Mesenchymal stem cell (in vitro differentiated cells and primary cell): ENCODE measurements at regions not wholly inside any gene's neighbourhood (a gene's known extent, or its start where the extent isn't known, plus 50 kb on each side); places are given as distances from the start of the nearest gene placed in this dataset.
"Not testable (repeated sequence)": the region's sequence is repeated elsewhere in the genome, so short reads cannot be mapped to it uniquely, and the experiment has no call there.

ENCODE experiments used
- DNase-seq: peaks from one replicate; pipeline ENCODE4 v3.0.0-alpha.2; 2013
- H2AFZ ChIP-seq: one replicate; pipeline ENCODE4 v1.6.1; 2013; ENCODE audit warnings: low read depth, mild to moderate bottlenecking, control low read depth, inconsistent platforms, low read length, moderate library complexity
- H2AK5ac ChIP-seq: 2 replicates; pipeline ENCODE4 v1.6.1; 2013; ENCODE audit warnings: low read length, moderate library complexity, mild to moderate bottlenecking, inconsistent platforms; ENCODE audit not compliant: severe bottlenecking
- H2BK120ac ChIP-seq: one replicate; pipeline ENCODE4 v1.6.1; 2013; ENCODE audit warnings: low read depth, mild to moderate bottlenecking, inconsistent platforms, low read length, moderate library complexity
- H2BK12ac ChIP-seq, 2 experiments: one replicate each; pipeline ENCODE4 v1.6.1; 2013; ENCODE audit warnings: inconsistent platforms in 2 of 2, low read length in 2 of 2, mild to moderate bottlenecking in 2 of 2, moderate library complexity in 2 of 2, control low read depth in 1 of 2
- H2BK15ac ChIP-seq: one replicate; pipeline ENCODE4 v1.6.1; 2013; ENCODE audit warnings: mild to moderate bottlenecking, low read depth, inconsistent platforms; ENCODE audit not compliant: poor library complexity, severe bottlenecking
- H2BK5ac ChIP-seq: 2 replicates; pipeline ENCODE4 v1.6.1; 2013; ENCODE audit warnings: low read depth, mild to moderate bottlenecking, low read length, control low read depth, inconsistent platforms; ENCODE audit not compliant: poor library complexity, severe bottlenecking
- H3K14ac ChIP-seq, 2 experiments: one replicate each; pipeline ENCODE4 v1.6.1; 2013; ENCODE audit warnings: inconsistent platforms in 2 of 2, low read length in 2 of 2, control low read depth in 1 of 2, mild to moderate bottlenecking in 1 of 2, moderate library complexity in 1 of 2
- H3K18ac ChIP-seq, 2 experiments: one replicate each; pipeline ENCODE4 v1.6.1; 2013; ENCODE audit warnings: inconsistent platforms in 2 of 2, low read length in 2 of 2, control low read depth in 1 of 2, low read depth in 1 of 2, mild to moderate bottlenecking in 1 of 2
- H3K23ac ChIP-seq, 2 experiments: one replicate each; pipeline ENCODE4 v1.6.1; 2013; ENCODE audit warnings: inconsistent platforms in 2 of 2, low read length in 2 of 2, mild to moderate bottlenecking in 2 of 2, moderate library complexity in 2 of 2, control low read depth in 1 of 2
- H3K27ac ChIP-seq: 2 replicates; pipeline ENCODE4 v1.5.1; 2013; ENCODE audit warnings: mild to moderate bottlenecking, moderate library complexity, low read length, control low read depth, inconsistent platforms; ENCODE audit not compliant: poor library complexity, severe bottlenecking
- H3K27me3 ChIP-seq, 2 experiments: 2 replicates each; pipeline versions ENCODE4 v1.6.1 to v1.7.0; 2013; ENCODE audit warnings: low read length in 2 of 2, mild to moderate bottlenecking in 2 of 2, moderate library complexity in 2 of 2, control low read depth in 1 of 2, inconsistent platforms in 1 of 2; ENCODE audit not compliant: control insufficient read depth in 1 of 2, insufficient read depth in 1 of 2
- H3K36me3 ChIP-seq, 2 experiments: 2 replicates each; pipeline versions ENCODE4 v1.6.1 to v1.7.0; 2013; ENCODE audit warnings: low read length in 2 of 2, control low read depth in 1 of 2, inconsistent platforms in 1 of 2, low read depth in 1 of 2, mild to moderate bottlenecking in 1 of 2; ENCODE audit not compliant: insufficient read depth in 2 of 2, control insufficient read depth in 1 of 2
- H3K4ac ChIP-seq, 2 experiments: one replicate each; pipeline ENCODE4 v1.6.1; 2013; ENCODE audit warnings: inconsistent platforms in 2 of 2, low read length in 2 of 2, mild to moderate bottlenecking in 2 of 2, moderate library complexity in 2 of 2, control low read depth in 1 of 2, low read depth in 1 of 2
- H3K4me1 ChIP-seq: 2 replicates; pipeline ENCODE4 v1.6.1; 2013; ENCODE audit warnings: low read depth, low read length, control low read depth; ENCODE audit not compliant: control insufficient read depth, insufficient read depth
- H3K4me2 ChIP-seq: 2 replicates; pipeline ENCODE4 v1.6.1; 2013; ENCODE audit warnings: low read length, mild to moderate bottlenecking, inconsistent platforms; ENCODE audit not compliant: poor library complexity, severe bottlenecking
- H3K4me3 ChIP-seq, 2 experiments: 2 replicates each; pipeline versions ENCODE4 v1.5.1 to v1.7.0; 2013; ENCODE audit warnings: low read length in 2 of 2, mild to moderate bottlenecking in 2 of 2, control low read depth in 1 of 2, low read depth in 1 of 2; ENCODE audit not compliant: insufficient read depth in 1 of 2
- H3K79me1 ChIP-seq: replicated peaks from 2 replicates; pipeline ENCODE4 v1.6.1; 2013; ENCODE audit warnings: mild to moderate bottlenecking, control low read depth, low read length, inconsistent platforms; ENCODE audit not compliant: poor library complexity, severe bottlenecking
- H3K9ac ChIP-seq: 2 replicates; pipeline ENCODE4 v1.7.0; 2013; ENCODE audit warnings: mild to moderate bottlenecking, low read length, moderate library complexity
- H3K9me3 ChIP-seq: 2 replicates; pipeline ENCODE4 v1.7.0; 2013; ENCODE audit warnings: mild to moderate bottlenecking, low read length; ENCODE audit not compliant: control insufficient read depth
- H4K8ac ChIP-seq: one replicate; pipeline ENCODE4 v1.6.1; 2013; ENCODE audit warnings: inconsistent platforms, mild to moderate bottlenecking, low read length, moderate library complexity
- H4K91ac ChIP-seq: one replicate; pipeline ENCODE4 v1.6.1; 2013; ENCODE audit warnings: mild to moderate bottlenecking, low read length, inconsistent platforms
- WGBS: methylation state at CpG from one replicate; pipeline ENCODE4 v1.1.7; 2013; ENCODE audit warnings: mixed read lengths; 5-methylcytosine and 5-hydroxymethylcytosine counted together

- H3K23ac ChIP-seq, H2AK5ac ChIP-seq, H3K79me1 ChIP-seq, H4K8ac ChIP-seq, H3K4me1 ChIP-seq, H3K4me2 ChIP-seq, H3K36me3 ChIP-seq, H3K14ac ChIP-seq, H3K9me3 ChIP-seq, H2BK5ac ChIP-seq, H3K27ac ChIP-seq, H3K27me3 ChIP-seq, H3K18ac ChIP-seq, H2BK120ac ChIP-seq, H2BK15ac ChIP-seq, DNase-seq, H2AFZ ChIP-seq, H2BK12ac ChIP-seq, H3K4me3 ChIP-seq, H3K9ac ChIP-seq, H3K4ac ChIP-seq, H4K91ac ChIP-seq: not testable (repeated sequence)
- no CpG with 5 or more reads among the region's 1 CpG for WGBS
Observed at GRCh38 chrX:140114059-140114458, 148.7 kb upstream of the CXorf66 start.

GRCh38 chrX:140110081-140110650, 144.8 kb upstream of the CXorf66 start:
- no peak overlapping the region for H3K4me3 ChIP-seq
- H3K79me1 ChIP-seq, result no peaks in the 10 kb centered on the region
- H2AFZ ChIP-seq, result no peak overlapping the region
- no peak overlapping the region for H4K91ac ChIP-seq
- H2AK5ac ChIP-seq, result no peak overlapping the region
- H3K9me3 ChIP-seq, result no peaks in the 10 kb centered on the region
- H3K36me3 ChIP-seq, result no peaks in the 10 kb centered on the region
- no peak for DNase-seq
- no peaks in the 10 kb centered on the region for H3K27me3 ChIP-seq
- H2BK12ac ChIP-seq, result no peak overlapping the region
- H2BK15ac ChIP-seq, result no peak overlapping the region
- H3K4ac ChIP-seq, result no peak overlapping the region
- no peak overlapping the region for H2BK120ac ChIP-seq
- no peak overlapping the region for H3K27ac ChIP-seq
- no peak overlapping the region for H3K18ac ChIP-seq
- H3K14ac ChIP-seq, result no peak overlapping the region
- H2BK5ac ChIP-seq, result no peak overlapping the region
- H3K4me1 ChIP-seq, result no peaks in the 10 kb centered on the region
- no peak overlapping the region for H4K8ac ChIP-seq
- H3K9ac ChIP-seq, result no peak overlapping the region
- WGBS, result no CpG with 5 or more reads among the region's 1 CpG
- H3K4me2 ChIP-seq, result no peak overlapping the region
- no peak overlapping the region for H3K23ac ChIP-seq

- no peak overlapping the region for H3K18ac ChIP-seq
- no peaks in the 10 kb centered on the region for H3K9me3 ChIP-seq
- no peak overlapping the region for H3K9ac ChIP-seq
- H3K4me3 ChIP-seq, result no peak overlapping the region
- no peak overlapping the region for H2BK5ac ChIP-seq
- DNase-seq, result no peak
- H3K79me1 ChIP-seq, result no peaks in the 10 kb centered on the region
- no peak overlapping the region for H3K14ac ChIP-seq
- no peak overlapping the region for H2BK120ac ChIP-seq
- H2AFZ ChIP-seq, result no peak overlapping the region
- H4K8ac ChIP-seq, result no peak overlapping the region
- H3K23ac ChIP-seq, result no peak overlapping the region
- H4K91ac ChIP-seq, result no peak overlapping the region
- WGBS, result 67% methylated on average over 1 of the region's 3 CpGs
- H2BK15ac ChIP-seq, result no peak overlapping the region
- no peak overlapping the region for H3K4ac ChIP-seq
- no peak overlapping the region for H3K27ac ChIP-seq
- no peak overlapping the region for H2BK12ac ChIP-seq
- H3K4me2 ChIP-seq, result no peak overlapping the region
- H2AK5ac ChIP-seq, result no peak overlapping the region
- H3K27me3 ChIP-seq, result no peaks in the 10 kb centered on the region
- no peaks in the 10 kb centered on the region for H3K36me3 ChIP-seq
- H3K4me1 ChIP-seq, result no peaks in the 10 kb centered on the region
Observed at GRCh38 chrX:140104760-140105159, 139.4 kb upstream of the CXorf66 start.

GRCh38 chrX:140099221-140099620, 133.9 kb upstream of the CXorf66 start:
- WGBS, result 24% methylated on average over 3 of the region's 4 CpGs
- H3K79me1 ChIP-seq, result no peaks in the 10 kb centered on the region
- no peak overlapping the region for H3K27ac ChIP-seq
- no peak overlapping the region for H3K9ac ChIP-seq
- H2AFZ ChIP-seq, result no peak overlapping the region
- H4K91ac ChIP-seq, result no peak overlapping the region
- H3K18ac ChIP-seq, result no peak overlapping the region
- H2AK5ac ChIP-seq, result no peak overlapping the region
- no peak overlapping the region for H3K4me3 ChIP-seq
- H2BK5ac ChIP-seq, result no peak overlapping the region
- H2BK15ac ChIP-seq, result no peak overlapping the region
- no peaks in the 10 kb centered on the region for H3K4me1 ChIP-seq
- no peak for DNase-seq
- H3K14ac ChIP-seq, result no peak overlapping the region
- H3K4ac ChIP-seq, result no peak overlapping the region
- no peak overlapping the region for H2BK12ac ChIP-seq
- peaks cover 0 to 22% of the 10 kb centered on the region in 2 experiments for H3K27me3 ChIP-seq
- no peaks in the 10 kb centered on the region for H3K9me3 ChIP-seq
- H3K4me2 ChIP-seq, result no peak overlapping the region
- no peak overlapping the region for H2BK120ac ChIP-seq
- H3K23ac ChIP-seq, result no peak overlapping the region
- no peaks in the 10 kb centered on the region for H3K36me3 ChIP-seq
- H4K8ac ChIP-seq, result no peak overlapping the region
